Brain microvascular endothelial cell (primary cell): ENCODE measurements at regions not wholly inside any gene's neighbourhood (a gene's known extent, or its start where the extent isn't known, plus 50 kb on each side); places are given as distances from the start of the nearest gene placed in this dataset.

ENCODE experiments used
- DNase-seq: peaks from one replicate; pipeline ENCODE4 v3.0.0-alpha.2; 2020
- H3K27ac ChIP-seq: fragments of 250-450 bp; sonication (Bioruptor Pico); 2 replicates; pipeline ENCODE4 v1.5.1; 2020; ENCODE audit warnings: mild to moderate bottlenecking, moderate library complexity
- H3K27me3 ChIP-seq: fragments of 250-450 bp; sonication (Bioruptor Pico); replicated peaks from 2 replicates; pipeline ENCODE4 v1.5.1; 2020; ENCODE audit warnings: mild to moderate bottlenecking
- H3K36me3 ChIP-seq: fragments of 250-450 bp; sonication (Bioruptor Pico); replicated peaks from 2 replicates; pipeline ENCODE4 v1.5.1; 2020; ENCODE audit warnings: mild to moderate bottlenecking
- H3K4me3 ChIP-seq: 2 replicates; pipeline ENCODE4 v1.5.1; 2011; ENCODE audit warnings: low read depth, mild to moderate bottlenecking, control low read depth, low read length, moderate library complexity
- in situ Hi-C: cut with HindIII; loops from 2 replicates; pipeline ENCODE4 v1.10.0; 2017; ENCODE audit warnings: low sequenced_read_pairs, low pct_ligation_motif_present
- TF ChIP-seq, protein P1 (sequence below): IDR thresholded peaks from 2 replicates; pipeline ENCODE4 v1.5.1; 2011; ENCODE audit warnings: low read depth, mild to moderate bottlenecking, moderate library complexity, low read length, control low read depth, inconsistent platforms; ENCODE audit errors: missing control alignments

DNA sequence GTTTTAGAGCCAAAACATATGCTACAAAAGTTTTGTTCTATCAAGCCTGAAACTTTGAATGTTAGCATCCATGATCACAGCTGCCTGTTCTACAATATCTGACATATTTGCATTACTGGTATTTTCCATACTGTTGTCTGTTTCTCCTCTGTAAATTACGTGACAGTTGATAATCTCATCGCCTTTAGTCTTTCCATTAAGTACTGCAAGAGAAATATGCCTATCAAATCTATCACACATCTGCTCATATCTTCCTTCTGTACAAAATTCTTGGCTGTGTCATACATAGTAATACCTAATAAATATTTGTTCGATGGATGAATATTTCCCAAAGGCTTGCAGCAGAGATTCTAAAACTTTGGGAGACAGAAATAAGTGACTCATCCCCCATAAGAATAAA is 717.3 kb downstream of the OTOL1 start:
- DNase-seq = no peak
- H3K27me3 ChIP-seq = no peaks in the 10 kb centered on the region
- no peaks in the 10 kb centered on the region for H3K36me3 ChIP-seq
- H3K4me3 ChIP-seq = no peak overlapping the region
- no peak overlapping the region for H3K27ac ChIP-seq
- in situ Hi-C loops = no loop called here
- TF ChIP-seq, protein P1, sequence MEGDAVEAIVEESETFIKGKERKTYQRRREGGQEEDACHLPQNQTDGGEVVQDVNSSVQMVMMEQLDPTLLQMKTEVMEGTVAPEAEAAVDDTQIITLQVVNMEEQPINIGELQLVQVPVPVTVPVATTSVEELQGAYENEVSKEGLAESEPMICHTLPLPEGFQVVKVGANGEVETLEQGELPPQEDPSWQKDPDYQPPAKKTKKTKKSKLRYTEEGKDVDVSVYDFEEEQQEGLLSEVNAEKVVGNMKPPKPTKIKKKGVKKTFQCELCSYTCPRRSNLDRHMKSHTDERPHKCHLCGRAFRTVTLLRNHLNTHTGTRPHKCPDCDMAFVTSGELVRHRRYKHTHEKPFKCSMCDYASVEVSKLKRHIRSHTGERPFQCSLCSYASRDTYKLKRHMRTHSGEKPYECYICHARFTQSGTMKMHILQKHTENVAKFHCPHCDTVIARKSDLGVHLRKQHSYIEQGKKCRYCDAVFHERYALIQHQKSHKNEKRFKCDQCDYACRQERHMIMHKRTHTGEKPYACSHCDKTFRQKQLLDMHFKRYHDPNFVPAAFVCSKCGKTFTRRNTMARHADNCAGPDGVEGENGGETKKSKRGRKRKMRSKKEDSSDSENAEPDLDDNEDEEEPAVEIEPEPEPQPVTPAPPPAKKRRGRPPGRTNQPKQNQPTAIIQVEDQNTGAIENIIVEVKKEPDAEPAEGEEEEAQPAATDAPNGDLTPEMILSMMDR = no peak

DNA sequence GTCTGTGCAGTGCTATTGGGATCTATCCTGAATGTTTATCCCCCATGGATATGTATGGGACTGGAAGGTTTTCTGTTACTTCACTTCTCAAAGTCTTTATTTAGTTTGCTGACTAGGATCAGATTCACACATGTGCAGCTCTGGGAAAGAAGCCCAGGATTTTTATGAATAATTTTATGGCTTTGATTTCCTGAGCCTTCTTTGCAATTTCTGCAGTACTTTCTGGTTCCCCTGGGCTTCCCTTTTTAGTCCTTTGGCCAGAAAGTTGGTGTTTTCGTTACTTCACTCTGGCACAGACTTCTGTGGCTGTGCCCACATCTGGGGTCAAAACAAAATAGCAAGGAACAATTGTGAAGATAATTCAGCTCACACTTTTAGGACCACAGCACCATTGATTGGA is 721.0 kb downstream of the OTOL1 start:
- no peaks in the 10 kb centered on the region for H3K27me3 ChIP-seq
- TF ChIP-seq, protein P1 = no peak
- no peak for DNase-seq
- H3K4me3 ChIP-seq = no peak overlapping the region
- in situ Hi-C loops = no loop called here
- H3K36me3 ChIP-seq = no peaks in the 10 kb centered on the region
- H3K27ac ChIP-seq = no peak overlapping the region

DNA sequence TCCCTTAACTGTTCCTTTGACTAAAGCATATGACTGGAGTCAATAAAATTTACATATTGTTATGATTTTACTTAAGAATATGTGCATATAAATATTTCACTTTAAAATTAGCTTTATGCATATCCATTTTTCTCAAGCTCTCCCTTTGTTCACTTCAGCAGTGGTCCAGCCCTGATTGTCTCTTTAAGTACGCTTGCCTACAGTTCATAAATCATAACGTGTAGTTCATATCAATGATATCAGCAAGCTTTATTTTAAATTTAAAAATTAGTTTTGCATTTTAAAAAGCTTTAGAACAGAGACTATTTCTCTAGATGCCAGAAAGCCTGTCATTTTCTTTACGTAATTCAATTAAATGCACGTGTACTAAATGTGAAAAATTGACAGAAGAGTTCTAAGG is 721.9 kb downstream of the OTOL1 start:
- in situ Hi-C loops = no loop called here
- TF ChIP-seq, protein P1 = no peak
- Histone ChIP-seq H3K27me3 (no peaks in the 10 kb centered on the region), H3K27ac (no peak overlapping the region), H3K36me3 (no peaks in the 10 kb centered on the region), H3K4me3 (no peak overlapping the region)
- no peak for DNase-seq

DNA sequence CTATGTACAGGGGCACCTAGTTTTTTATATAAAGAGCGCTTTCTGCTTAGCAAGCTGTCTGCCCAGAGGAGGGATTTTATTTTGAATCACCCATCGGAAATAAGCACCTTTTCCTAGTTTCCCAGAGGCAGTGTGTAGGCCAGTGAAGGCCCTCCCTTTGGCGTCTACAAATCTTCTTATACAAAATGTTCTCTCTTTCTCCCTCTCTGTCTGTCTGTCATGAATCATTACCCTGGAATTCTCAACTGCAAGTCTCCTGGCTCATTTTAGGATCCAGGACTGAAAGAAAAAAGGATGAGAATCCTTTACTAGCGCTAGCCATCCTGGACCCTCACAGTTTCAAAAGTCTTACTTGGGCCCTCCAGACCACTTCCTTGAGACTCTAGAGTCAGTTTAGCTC is 728.1 kb downstream of the OTOL1 start:
- in situ Hi-C loops = no loop called here
- TF ChIP-seq, protein P1 = no peak
- H3K27me3 ChIP-seq = no peaks in the 10 kb centered on the region

DNA sequence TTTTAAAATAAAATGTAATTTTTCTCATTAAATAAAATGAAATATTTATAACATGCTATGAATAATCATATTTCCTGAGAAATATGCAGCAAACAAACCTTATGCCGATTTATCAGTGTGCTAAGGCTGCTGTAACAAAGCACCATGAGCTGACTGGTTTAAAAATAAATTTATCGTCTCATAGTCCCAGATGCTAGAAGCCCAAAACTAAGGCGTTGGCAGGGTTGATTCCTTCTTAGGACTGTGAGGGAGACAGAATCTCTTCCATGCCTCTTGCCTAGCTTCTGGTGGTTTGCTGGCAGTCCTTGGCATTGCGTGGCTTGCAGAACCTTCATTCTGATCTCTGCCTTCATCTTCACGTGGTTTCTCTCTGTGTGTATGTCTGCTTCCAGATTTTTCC is 740.3 kb downstream of the OTOL1 start:
- Histone ChIP-seq H3K27ac (no peak overlapping the region), H3K4me3 (no peak overlapping the region), H3K36me3 (no peaks in the 10 kb centered on the region), H3K27me3 (no peaks in the 10 kb centered on the region)
- in situ Hi-C loops = no loop called here
- TF ChIP-seq, protein P1 = no peak
- DNase-seq = no peak

More for the DNA sequence above, 728.1 kb downstream of the OTOL1 start:
- Histone ChIP-seq H3K4me3 (no peak overlapping the region), H3K27ac (no peak overlapping the region), H3K36me3 (no peaks in the 10 kb centered on the region)
- peak; percentile 5 for DNase-seq

DNA sequence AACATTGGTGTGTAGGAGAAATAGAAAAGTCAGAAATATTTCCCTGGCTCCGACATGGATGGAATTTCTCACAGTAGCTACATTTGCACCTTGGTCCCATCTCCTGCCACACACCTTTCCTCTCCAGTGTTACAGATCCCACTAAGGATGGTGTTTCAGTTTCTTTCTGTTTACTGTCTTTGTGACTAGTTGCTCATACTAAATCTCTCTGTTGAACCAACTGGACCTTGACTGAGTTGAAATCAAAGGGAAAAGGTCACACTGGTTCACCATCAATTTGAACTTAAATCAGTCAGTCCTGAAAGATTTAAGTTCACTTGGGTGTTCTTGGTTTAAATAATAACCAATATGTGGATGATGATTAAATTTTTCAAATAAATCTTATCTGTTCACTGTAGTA is 754.2 kb downstream of the OTOL1 start:
- no peak overlapping the region for H3K4me3 ChIP-seq
- in situ Hi-C loops = no loop called here
- no peaks in the 10 kb centered on the region for H3K27me3 ChIP-seq
- TF ChIP-seq, protein P1 = no peak
- H3K27ac ChIP-seq = no peak overlapping the region
- no peaks in the 10 kb centered on the region for H3K36me3 ChIP-seq
- no peak for DNase-seq
